GM12875 (cell line): ENCODE measurements at regions not wholly inside any gene's neighbourhood (a gene's known extent, or its start where the extent isn't known, plus 50 kb on each side); places are given as distances from the start of the nearest gene placed in this dataset.

Source experiments
- H3K4me3 ChIP-seq: one replicate; pipeline ENCODE4 v1.5.1; 2011; ENCODE audit warnings: low read depth, low read length, control low read depth
- CTCF ChIP-seq: IDR thresholded peaks from 2 replicates; pipeline ENCODE4 v1.5.1; 2011; ENCODE audit warnings: low read depth, mild to moderate bottlenecking, control low read depth, inconsistent platforms, low read length, moderate library complexity, borderline replicate concordance; ENCODE audit not compliant: insufficient read depth

GRCh38 chr6:43943781-43944250, 173.8 kb downstream of the VEGFA start:
- no peak for TF ChIP-seq CTCF
- no peak overlapping the region for H3K4me3 ChIP-seq

GRCh38 chr6:43943099-43943766, 173.2 kb downstream of the VEGFA start:
- no peak for TF ChIP-seq CTCF
- H3K4me3 ChIP-seq = no peak overlapping the region

GRCh38 chr6:43942616-43943015, 172.6 kb downstream of the VEGFA start:
- no peak overlapping the region for H3K4me3 ChIP-seq
- TF ChIP-seq CTCF = no peak

- no peak for TF ChIP-seq CTCF
- H3K4me3 ChIP-seq = no peak overlapping the region
Observed at GRCh38 chr6:43942011-43942442, 172.0 kb downstream of the VEGFA start.

GRCh38 chr6:43941174-43941573, 171.2 kb downstream of the VEGFA start:
- no peak for TF ChIP-seq CTCF
- no peak overlapping the region for H3K4me3 ChIP-seq

GRCh38 chr6:43940393-43941087, 170.5 kb downstream of the VEGFA start:
- H3K4me3 ChIP-seq = no peak overlapping the region
- no peak for TF ChIP-seq CTCF

GRCh38 chr6:43940071-43940392, 170.0 kb downstream of the VEGFA start:
- no peak for TF ChIP-seq CTCF
- no peak overlapping the region for H3K4me3 ChIP-seq
